Type B pancreatic cell (in vitro differentiated cells): ENCODE measurements at regions not wholly inside any gene's neighbourhood (a gene's known extent, or its start where the extent isn't known, plus 50 kb on each side); places are given as distances from the start of the nearest gene placed in this dataset.

Experiments used
- DNase-seq: peaks from one replicate; pipeline ENCODE4 v3.0.0; 2021; ENCODE audit warnings: mixed read lengths; ENCODE audit not compliant: unreplicated experiment; ENCODE audit errors: extremely low spot score
- H3K27ac Mint-ChIP-seq: 2 replicates; pipeline ENCODE4 v1.8.0; 2021; ENCODE audit warnings: mild to moderate bottlenecking, mixed read lengths
- H3K27me3 Mint-ChIP-seq: 2 replicates; pipeline ENCODE4 v1.8.0; 2021; ENCODE audit warnings: mixed read lengths
- H3K36me3 Mint-ChIP-seq: 2 replicates; pipeline ENCODE4 v1.8.0; 2021; ENCODE audit warnings: mixed read lengths
- H3K4me1 Mint-ChIP-seq: one replicate; pipeline ENCODE4 v1.8.0; 2021; ENCODE audit warnings: mixed read lengths; ENCODE audit not compliant: unreplicated experiment
- H3K4me3 Mint-ChIP-seq: 2 replicates; pipeline ENCODE4 v1.8.0; 2021; ENCODE audit warnings: mild to moderate bottlenecking, mixed read lengths
- H3K9me3 Mint-ChIP-seq: 2 replicates; pipeline ENCODE4 v1.8.0; 2021; ENCODE audit warnings: mixed read lengths
- TF ChIP-seq, protein P1 (sequence below): fragments of 200-600 bp; sonication (generic); conservative IDR thresholded peaks from 2 replicates; pipeline ENCODE4 v1.5.0; 2021; ENCODE audit warnings: antibody characterized with exemption, mild to moderate bottlenecking

DNA sequence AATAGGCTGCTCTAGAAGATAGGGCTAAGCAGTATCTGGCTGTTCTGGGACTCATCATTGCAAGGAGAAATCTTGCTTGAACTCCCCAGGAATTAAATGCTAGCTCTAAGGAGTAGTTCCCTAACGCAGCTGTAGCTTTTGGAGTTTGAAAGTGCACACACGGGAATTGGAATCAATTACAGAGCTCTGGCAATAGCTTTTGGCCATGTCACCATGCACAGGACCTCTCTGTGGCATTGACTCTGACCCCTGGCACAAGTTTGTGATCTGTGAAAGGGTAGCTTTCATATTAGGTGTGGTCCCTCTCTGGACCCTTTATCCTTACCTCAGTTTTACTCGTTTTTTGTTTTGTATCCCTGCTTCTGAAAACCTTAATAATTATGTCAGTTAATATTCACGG is 121.6 kb downstream of the FAT3 start:
- no peak for DNase-seq
- Mint-ChIP-seq H3K27ac (no peak overlapping the region), H3K4me3 (no peak overlapping the region), H3K9me3 (no peaks in the 10 kb centered on the region), H3K4me1 (peaks cover 17% of the 10 kb centered on the region), H3K36me3 (peaks cover 7% of the 10 kb centered on the region), H3K27me3 (peaks cover 4% of the 10 kb centered on the region)
- TF ChIP-seq, protein P1, sequence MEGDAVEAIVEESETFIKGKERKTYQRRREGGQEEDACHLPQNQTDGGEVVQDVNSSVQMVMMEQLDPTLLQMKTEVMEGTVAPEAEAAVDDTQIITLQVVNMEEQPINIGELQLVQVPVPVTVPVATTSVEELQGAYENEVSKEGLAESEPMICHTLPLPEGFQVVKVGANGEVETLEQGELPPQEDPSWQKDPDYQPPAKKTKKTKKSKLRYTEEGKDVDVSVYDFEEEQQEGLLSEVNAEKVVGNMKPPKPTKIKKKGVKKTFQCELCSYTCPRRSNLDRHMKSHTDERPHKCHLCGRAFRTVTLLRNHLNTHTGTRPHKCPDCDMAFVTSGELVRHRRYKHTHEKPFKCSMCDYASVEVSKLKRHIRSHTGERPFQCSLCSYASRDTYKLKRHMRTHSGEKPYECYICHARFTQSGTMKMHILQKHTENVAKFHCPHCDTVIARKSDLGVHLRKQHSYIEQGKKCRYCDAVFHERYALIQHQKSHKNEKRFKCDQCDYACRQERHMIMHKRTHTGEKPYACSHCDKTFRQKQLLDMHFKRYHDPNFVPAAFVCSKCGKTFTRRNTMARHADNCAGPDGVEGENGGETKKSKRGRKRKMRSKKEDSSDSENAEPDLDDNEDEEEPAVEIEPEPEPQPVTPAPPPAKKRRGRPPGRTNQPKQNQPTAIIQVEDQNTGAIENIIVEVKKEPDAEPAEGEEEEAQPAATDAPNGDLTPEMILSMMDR = no peak

DNA sequence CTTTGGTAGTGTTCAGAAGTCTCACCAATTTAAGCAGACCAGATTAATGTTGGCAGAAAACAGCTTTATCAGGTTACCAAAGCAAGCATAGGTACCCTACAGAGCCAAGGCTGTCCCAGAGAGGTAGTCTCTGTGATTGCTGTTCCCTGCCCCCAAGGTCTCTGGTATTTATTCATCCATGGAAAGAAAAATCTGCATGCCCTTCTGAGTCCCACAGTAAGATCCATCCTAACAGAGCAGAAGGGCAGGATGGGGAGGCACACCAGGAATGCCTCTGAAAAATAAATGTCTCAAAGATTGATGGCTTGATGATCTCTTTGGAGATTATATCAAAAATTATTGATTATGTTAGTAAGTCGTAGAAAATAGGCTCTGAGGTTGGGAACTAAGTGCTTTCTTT is 122.8 kb downstream of the FAT3 start:
- H3K27ac Mint-ChIP-seq = no peak overlapping the region
- DNase-seq = no peak
- H3K4me1 Mint-ChIP-seq = peaks cover 14% of the 10 kb centered on the region
- TF ChIP-seq, protein P1 = no peak
- H3K36me3 Mint-ChIP-seq = peaks cover 11% of the 10 kb centered on the region
- peaks cover 4% of the 10 kb centered on the region for H3K27me3 Mint-ChIP-seq
- H3K9me3 Mint-ChIP-seq = no peaks in the 10 kb centered on the region
- no peak overlapping the region for H3K4me3 Mint-ChIP-seq

DNA sequence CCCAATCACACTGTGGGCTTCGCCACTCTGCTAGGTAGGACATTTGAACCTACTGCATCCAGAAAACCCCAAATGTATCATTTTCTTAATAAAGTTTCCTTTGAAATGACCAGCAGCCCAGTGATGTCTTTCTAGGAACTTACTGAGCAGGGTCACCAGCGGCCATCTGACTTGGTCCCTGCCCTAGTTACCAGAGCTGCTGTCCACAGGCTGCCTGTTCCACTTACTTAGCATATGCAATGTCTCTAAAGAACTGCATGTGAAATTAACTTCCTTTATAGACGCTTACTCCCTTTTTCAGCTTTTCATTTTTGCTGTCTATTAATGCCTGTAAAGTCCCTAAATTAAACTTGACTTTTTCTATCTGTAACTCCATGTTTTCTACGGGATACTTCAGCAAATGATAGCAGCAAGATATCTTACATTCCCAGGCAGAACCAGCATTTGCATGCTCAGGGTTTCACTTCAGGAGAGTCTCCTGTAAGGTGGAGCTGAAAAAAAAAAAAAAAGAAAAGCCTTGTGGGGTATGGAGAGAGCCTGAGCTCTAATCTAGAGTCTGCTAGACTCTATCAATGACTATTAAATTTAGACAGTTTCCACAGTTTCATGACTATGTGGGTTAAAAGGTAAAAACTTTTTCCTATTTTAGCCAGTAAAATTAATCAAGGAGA is 125.0 kb downstream of the FAT3 start:
- no peak overlapping the region for H3K4me3 Mint-ChIP-seq
- TF ChIP-seq, protein P1 = no peak
- H3K36me3 Mint-ChIP-seq = peaks cover 10% of the 10 kb centered on the region
- peaks cover 8% of the 10 kb centered on the region for H3K4me1 Mint-ChIP-seq
- DNase-seq = no peak
- H3K9me3 Mint-ChIP-seq = no peaks in the 10 kb centered on the region
- H3K27me3 Mint-ChIP-seq = no peaks in the 10 kb centered on the region
- no peak overlapping the region for H3K27ac Mint-ChIP-seq

DNA sequence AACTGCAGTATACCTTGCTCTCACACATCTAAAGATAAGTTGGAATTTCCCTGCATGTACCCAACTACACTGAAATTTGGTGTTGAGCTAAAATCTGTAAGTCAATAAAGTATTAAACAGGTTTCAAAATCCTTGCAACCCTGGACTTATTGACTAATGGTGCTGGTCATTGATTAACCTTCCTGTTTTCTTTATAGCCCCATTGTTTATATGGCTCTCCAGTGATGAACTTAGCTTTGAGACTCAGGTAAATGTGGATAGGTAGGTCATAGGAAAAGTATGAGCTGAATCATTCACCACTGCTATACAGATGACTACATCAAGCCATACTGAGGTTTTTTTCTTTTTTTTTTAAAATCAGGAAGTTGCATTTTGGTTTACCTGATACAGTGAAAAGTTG is 132.7 kb downstream of the FAT3 start:
- Mint-ChIP-seq H3K36me3 (peaks cover 11% of the 10 kb centered on the region), H3K27me3 (no peaks in the 10 kb centered on the region), H3K27ac (peak overlapping the region; percentile 29), H3K4me3 (no peak overlapping the region), H3K9me3 (no peaks in the 10 kb centered on the region), H3K4me1 (no peaks in the 10 kb centered on the region)
- no peak for DNase-seq
- TF ChIP-seq, protein P1 = no peak

DNA sequence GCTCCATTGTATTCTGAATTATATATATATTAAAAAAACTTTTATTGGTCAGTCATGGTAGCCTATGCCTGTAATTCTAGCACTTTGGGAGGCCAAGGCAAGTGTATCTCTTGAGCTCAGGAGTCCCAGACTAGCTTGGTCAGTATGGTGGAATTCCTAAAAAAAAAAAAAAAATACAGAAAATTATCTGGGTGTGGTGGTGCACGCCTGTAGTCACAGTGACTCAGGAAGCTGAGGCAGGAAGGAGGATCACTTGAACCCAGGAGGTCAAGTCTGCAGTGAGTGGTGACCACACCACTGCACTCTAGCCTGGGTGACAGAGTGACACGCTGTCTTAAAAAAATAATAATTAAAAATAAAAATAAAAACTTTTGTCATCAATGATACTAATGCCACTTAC is 133.2 kb downstream of the FAT3 start:
- Mint-ChIP-seq H3K9me3 (no peaks in the 10 kb centered on the region), H3K4me3 (no peak overlapping the region), H3K36me3 (peaks cover 11% of the 10 kb centered on the region), H3K27ac (peak overlapping the region; percentile 29), H3K27me3 (no peaks in the 10 kb centered on the region), H3K4me1 (peaks cover 2% of the 10 kb centered on the region)
- TF ChIP-seq, protein P1 = no peak
- no peak for DNase-seq
